GDM1 (cell line): ENCODE measurements at regions not wholly inside any gene's neighbourhood (a gene's known extent, or its start where the extent isn't known, plus 50 kb on each side); places are given as distances from the start of the nearest gene placed in this dataset.

Experiments
- DNase-seq: peaks from one replicate; lab custom pipeline; 2025; lab: John Stamatoyannopoulos, UW

GRCh38 chr6:14455876-14456648, 338.5 kb downstream of the CD83 start:
- no peak for DNase-seq

- DNase-seq, result no peak
These were observed 339.4 kb downstream of the CD83 start for GRCh38 chr6:14456941-14457340.

GRCh38 chr6:14458669-14459266, 341.2 kb downstream of the CD83 start:
- no peak for DNase-seq

- DNase-seq, result no peak
These were observed 341.7 kb downstream of the CD83 start for GRCh38 chr6:14459315-14459714.

- DNase-seq, result no peak
These were observed 343.0 kb downstream of the CD83 start for GRCh38 chr6:14460556-14460955.

GRCh38 chr6:14462135-14462534, 344.6 kb downstream of the CD83 start:
- no peak for DNase-seq

GRCh38 chr6:14462566-14462965, 345.0 kb downstream of the CD83 start:
- DNase-seq, result no peak

GRCh38 chr6:14463110-14463509, 345.5 kb downstream of the CD83 start:
- DNase-seq, result no peak

GRCh38 chr6:14464055-14464454, 346.5 kb downstream of the CD83 start:
- DNase-seq, result no peak

- no peak for DNase-seq
These were observed 347.1 kb downstream of the CD83 start for GRCh38 chr6:14464716-14465115.

GRCh38 chr6:14466278-14466677, 348.7 kb downstream of the CD83 start:
- DNase-seq, result no peak

- DNase-seq, result no peak
These were observed 350.0 kb downstream of the CD83 start for GRCh38 chr6:14467591-14467990.

GRCh38 chr6:14468647-14469321, 351.2 kb downstream of the CD83 start:
- DNase-seq, result no peak

GRCh38 chr6:14470101-14470500, 352.5 kb downstream of the CD83 start:
- no peak for DNase-seq

- no peak for DNase-seq
These were observed 353.1 kb downstream of the CD83 start for GRCh38 chr6:14470671-14471070.

GRCh38 chr6:14472255-14472985, 354.8 kb downstream of the CD83 start:
- no peak for DNase-seq

- peak; percentile 42 for DNase-seq
These were observed 355.4 kb downstream of the CD83 start for GRCh38 chr6:14472986-14473337.

- no peak for DNase-seq
These were observed 357.2 kb downstream of the CD83 start for GRCh38 chr6:14474816-14475215.

- no peak for DNase-seq
These were observed 357.7 kb downstream of the CD83 start for GRCh38 chr6:14475306-14475705.

GRCh38 chr6:14476793-14477531, 359.4 kb downstream of the CD83 start:
- no peak for DNase-seq

GRCh38 chr6:14477559-14477958, 360.0 kb downstream of the CD83 start:
- no peak for DNase-seq
